Caco-2 (cell line): ENCODE measurements at regions not wholly inside any gene's neighbourhood (a gene's known extent, or its start where the extent isn't known, plus 50 kb on each side); places are given as distances from the start of the nearest gene placed in this dataset.

ENCODE experiments used
- BruUV-seq: library from RNA; stranded (reverse); fragments of 400-500 nt; replicated peaks from 2 replicates; lab custom pipeline; 2021; lab: Mats Ljungman, UMichigan
- CTCF ChIA-PET: fragments of 300-600 bp; sonication (Branson Sonifier 250); formaldehyde crosslinking; loops from one replicate; lab custom pipeline; 2022; ENCODE audit warnings: antibody characterized with exemption; lab: Charles Lee
- POLR2A ChIA-PET: fragments of 300-600 bp; sonication (Branson Sonifier 250); formaldehyde crosslinking; loops from one replicate; lab custom pipeline; 2022; ENCODE audit warnings: antibody characterized with exemption; lab: Charles Lee
- DNase-seq, 2 experiments: peaks; one replicate each; pipeline versions ENCODE4 v3.0.0 to v3.0.0-alpha.2; 2020 to 2022
- H3K27me3 ChIP-seq: replicated peaks from 2 replicates; pipeline ENCODE4 v1.6.0; 2011; ENCODE audit warnings: low read length; ENCODE audit not compliant: control insufficient read depth, insufficient read depth
- H3K36me3 ChIP-seq: 2 replicates; pipeline ENCODE4 v1.5.1; 2011; ENCODE audit warnings: low read length; ENCODE audit not compliant: control insufficient read depth, insufficient read depth
- H3K4me1 ChIP-seq: fragments of 250-450 bp; sonication (Bioruptor Pico); 2 replicates; pipeline ENCODE4 v1.5.1; 2020; ENCODE audit warnings: mild to moderate bottlenecking
- H3K4me3 ChIP-seq: 2 replicates; pipeline ENCODE4 v1.5.1; 2011; ENCODE audit warnings: low read depth, mild to moderate bottlenecking, control low read depth, low read length
- H3K9me3 ChIP-seq: fragments of 250-450 bp; sonication (Bioruptor Pico); 2 replicates; pipeline ENCODE4 v1.5.1; 2020; ENCODE audit warnings: mild to moderate bottlenecking, moderate library complexity
- H3K27ac Mint-ChIP-seq: one replicate; pipeline ENCODE4 v1.8.0; 2022; ENCODE audit warnings: mixed read lengths; ENCODE audit not compliant: unreplicated experiment
- H3K27me3 Mint-ChIP-seq: one replicate; pipeline ENCODE4 v1.8.0; 2022; ENCODE audit warnings: mixed read lengths; ENCODE audit not compliant: insufficient read depth, unreplicated experiment
- H3K36me3 Mint-ChIP-seq: one replicate; pipeline ENCODE4 v1.8.0; 2022; ENCODE audit warnings: mild to moderate bottlenecking, mixed read lengths; ENCODE audit not compliant: insufficient read depth, unreplicated experiment
- H3K4me1 Mint-ChIP-seq: one replicate; pipeline ENCODE4 v1.8.0; 2022; ENCODE audit warnings: low read depth, mixed read lengths; ENCODE audit not compliant: unreplicated experiment
- H3K4me3 Mint-ChIP-seq: one replicate; pipeline ENCODE4 v1.8.0; 2022; ENCODE audit warnings: mild to moderate bottlenecking, moderate library complexity, mixed read lengths; ENCODE audit not compliant: unreplicated experiment
- H3K9me3 Mint-ChIP-seq: one replicate; pipeline ENCODE4 v1.8.0; 2022; ENCODE audit warnings: mixed read lengths; ENCODE audit not compliant: unreplicated experiment
- intact Hi-C: fragments of 100-400 bp; cut with micrococcal nuclease; formaldehyde crosslinking; loops from one replicate; pipeline ENCODE4 v1.10.0; 2022; ENCODE audit not compliant: unreplicated experiment
- TF ChIP-seq, protein P1 (sequence below), 2 experiments: fragments of 200-600 bp in 1 of 2; IDR thresholded peaks; 1 replicate in 1 of 2; 2 replicates in 1 of 2; pipeline versions ENCODE4 v1.5.1 to v1.8.0; 2011 to 2022; ENCODE audit warnings: antibody characterized with exemption in 1 of 2, control low read depth in 1 of 2, inconsistent platforms in 1 of 2, low read depth in 1 of 2, low read length in 1 of 2, mild to moderate bottlenecking in 1 of 2, moderate library complexity in 1 of 2; ENCODE audit not compliant: insufficient read depth in 1 of 2, severe bottlenecking in 1 of 2, unreplicated experiment in 1 of 2

DNA sequence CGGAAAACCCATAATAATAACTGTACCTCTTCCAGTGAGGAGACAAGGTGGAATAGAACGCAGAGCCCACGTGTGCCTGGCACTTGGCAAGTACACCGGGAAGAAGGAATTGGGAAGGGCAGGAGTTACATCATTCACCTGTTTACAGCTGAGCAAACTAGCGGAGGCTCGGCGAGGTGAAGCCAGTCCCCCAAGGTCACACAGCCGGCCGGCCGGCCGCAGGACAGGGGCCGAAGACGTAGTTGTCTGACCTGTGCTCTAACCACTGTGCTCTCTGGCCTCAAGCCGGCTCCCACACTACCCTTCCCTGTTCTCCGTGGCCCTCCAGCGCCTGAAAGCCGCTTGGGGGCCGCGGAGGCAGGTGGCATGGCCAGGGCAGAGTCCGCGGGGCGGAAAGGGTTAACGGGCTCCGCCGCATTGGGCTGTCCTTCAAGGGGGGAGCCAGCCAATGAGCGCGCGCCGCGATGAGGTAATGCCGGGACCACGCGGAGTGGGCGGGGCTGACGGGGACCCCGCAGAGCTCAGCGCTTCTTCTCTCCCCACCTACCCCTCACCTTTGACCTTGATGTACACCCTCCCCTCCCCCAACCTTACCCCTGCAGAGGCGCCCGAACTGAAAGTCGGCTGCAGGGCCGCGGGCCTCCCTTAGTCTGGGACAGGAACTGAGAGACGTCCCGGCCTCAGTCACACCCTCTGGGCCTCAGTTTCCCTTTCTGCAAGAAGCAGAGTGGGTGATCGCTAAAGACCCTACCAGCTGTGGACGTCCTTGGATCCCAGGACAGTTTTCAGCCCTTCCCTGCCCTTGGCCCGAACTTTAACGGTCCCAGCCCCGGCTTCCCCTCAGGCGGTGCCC lies 125.1 kb downstream of the C9orf50 start:
- ChIA-PET CTCF (interaction anchor here (0.7 to 1.7 kb wide), 13 partner anchors 12 to 357 kb away, joined by 3 to 6 read pairs (median 4); partner anchors contain the start of genes IER5L and NTMT1), POLR2A (interaction anchor here (0.5 to 3.6 kb wide), 17 partner anchors 12 to 1219 kb away, joined by 3 to 26 read pairs (median 4); partner anchors contain the start of genes DOLPP1, IER5L and NTMT1)
- no peaks in the 10 kb centered on the region for H3K9me3 ChIP-seq
- H3K27ac Mint-ChIP-seq, result peak overlapping the region; percentile 79
- DNase-seq, result peak; percentile 96 to 98
- H3K9me3 Mint-ChIP-seq, result no peaks in the 10 kb centered on the region
- H3K27me3 Mint-ChIP-seq, result no peaks in the 10 kb centered on the region
- H3K36me3 Mint-ChIP-seq, result peaks cover 39% of the 10 kb centered on the region
- no peaks in the 10 kb centered on the region for H3K36me3 ChIP-seq
- peak overlapping the region; percentile 50 for H3K4me3 ChIP-seq
- BruUV-seq, result no TSS peak
- peak overlapping the region; percentile 75 for H3K4me3 Mint-ChIP-seq
- TF ChIP-seq, protein P1, sequence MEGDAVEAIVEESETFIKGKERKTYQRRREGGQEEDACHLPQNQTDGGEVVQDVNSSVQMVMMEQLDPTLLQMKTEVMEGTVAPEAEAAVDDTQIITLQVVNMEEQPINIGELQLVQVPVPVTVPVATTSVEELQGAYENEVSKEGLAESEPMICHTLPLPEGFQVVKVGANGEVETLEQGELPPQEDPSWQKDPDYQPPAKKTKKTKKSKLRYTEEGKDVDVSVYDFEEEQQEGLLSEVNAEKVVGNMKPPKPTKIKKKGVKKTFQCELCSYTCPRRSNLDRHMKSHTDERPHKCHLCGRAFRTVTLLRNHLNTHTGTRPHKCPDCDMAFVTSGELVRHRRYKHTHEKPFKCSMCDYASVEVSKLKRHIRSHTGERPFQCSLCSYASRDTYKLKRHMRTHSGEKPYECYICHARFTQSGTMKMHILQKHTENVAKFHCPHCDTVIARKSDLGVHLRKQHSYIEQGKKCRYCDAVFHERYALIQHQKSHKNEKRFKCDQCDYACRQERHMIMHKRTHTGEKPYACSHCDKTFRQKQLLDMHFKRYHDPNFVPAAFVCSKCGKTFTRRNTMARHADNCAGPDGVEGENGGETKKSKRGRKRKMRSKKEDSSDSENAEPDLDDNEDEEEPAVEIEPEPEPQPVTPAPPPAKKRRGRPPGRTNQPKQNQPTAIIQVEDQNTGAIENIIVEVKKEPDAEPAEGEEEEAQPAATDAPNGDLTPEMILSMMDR (IDR thresholded peaks at IDR 0.05; ENCODE audit: insufficient read depth in 1 of 2, low read depth in 1 of 2, low read length in 1 of 2, severe bottlenecking in 1 of 2, unreplicated experiment in 1 of 2), result no peak
- H3K4me1 Mint-ChIP-seq, result peaks cover 48% of the 10 kb centered on the region
- H3K4me1 ChIP-seq, result peaks cover 53% of the 10 kb centered on the region
- intact Hi-C loops, result loop anchor here (1.0 to 5.0 kb wide), 3 partner anchors 8 to 101 kb away; no protein-coding TSS in a partner anchor
- H3K27me3 ChIP-seq, result no peaks in the 10 kb centered on the region

DNA sequence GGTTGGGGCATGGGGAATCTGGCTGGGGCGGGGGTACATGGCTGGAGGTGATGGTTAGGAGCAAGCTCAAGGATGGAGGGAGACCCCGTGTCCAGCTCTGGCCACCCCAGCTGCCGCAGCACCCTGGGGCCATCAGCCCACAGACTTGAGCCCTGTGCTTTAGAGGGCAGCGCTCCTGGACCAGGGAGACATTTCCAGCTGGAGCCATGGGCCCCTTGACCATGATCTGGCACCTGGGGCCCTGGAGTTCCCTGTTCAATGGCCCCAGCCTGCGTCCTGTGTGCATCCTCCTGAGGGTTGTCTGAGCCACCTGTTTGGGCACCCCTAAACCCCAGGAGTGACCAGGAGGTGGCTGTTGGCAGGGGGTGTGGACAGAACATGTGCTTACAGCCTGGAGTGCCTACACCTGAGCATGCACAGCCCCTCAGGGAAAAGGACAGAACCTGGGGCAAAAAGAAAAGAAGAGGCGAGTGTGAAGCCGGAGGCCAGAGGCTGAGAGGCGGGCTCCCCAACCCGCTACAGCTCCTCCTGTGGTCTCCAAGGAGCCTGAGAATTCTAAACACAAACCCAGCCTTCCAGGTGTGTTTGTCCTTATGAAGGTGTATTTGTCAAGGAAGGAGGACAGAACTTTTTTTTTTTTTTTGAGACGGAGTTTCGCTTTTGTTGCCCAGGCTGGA lies 126.7 kb downstream of the C9orf50 start:
- Mint-ChIP-seq H3K4me3 (peak overlapping the region; percentile 75), H3K4me1 (peaks cover 52% of the 10 kb centered on the region), H3K9me3 (no peaks in the 10 kb centered on the region), H3K36me3 (peaks cover 38% of the 10 kb centered on the region), H3K27me3 (no peaks in the 10 kb centered on the region), H3K27ac (peak overlapping the region; percentile 79)
- H3K27me3 ChIP-seq, result no peaks in the 10 kb centered on the region
- H3K4me1 ChIP-seq, result peaks cover 55% of the 10 kb centered on the region
- H3K36me3 ChIP-seq, result no peaks in the 10 kb centered on the region
- no peaks in the 10 kb centered on the region for H3K9me3 ChIP-seq
- ChIA-PET POLR2A (interaction anchor here (0.6 to 3.6 kb wide), 6 partner anchors 11 to 362 kb away, joined by 3 to 26 read pairs (median 3); no protein-coding TSS in a partner anchor), CTCF (interaction anchor here (0.6 to 1.6 kb wide), 6 partner anchors 34 to 362 kb away, joined by 3 to 6 read pairs (median 3); partner anchors contain the start of gene IER5L)
- H3K4me3 ChIP-seq, result no peak overlapping the region
- intact Hi-C loops, result no loop called here
- BruUV-seq, result no TSS peak
- peak; percentile 66 to 68 for DNase-seq
- TF ChIP-seq, protein P1 (IDR thresholded peaks at IDR 0.05; ENCODE audit: insufficient read depth in 1 of 2, low read depth in 1 of 2, low read length in 1 of 2, severe bottlenecking in 1 of 2, unreplicated experiment in 1 of 2), result no peak

DNA sequence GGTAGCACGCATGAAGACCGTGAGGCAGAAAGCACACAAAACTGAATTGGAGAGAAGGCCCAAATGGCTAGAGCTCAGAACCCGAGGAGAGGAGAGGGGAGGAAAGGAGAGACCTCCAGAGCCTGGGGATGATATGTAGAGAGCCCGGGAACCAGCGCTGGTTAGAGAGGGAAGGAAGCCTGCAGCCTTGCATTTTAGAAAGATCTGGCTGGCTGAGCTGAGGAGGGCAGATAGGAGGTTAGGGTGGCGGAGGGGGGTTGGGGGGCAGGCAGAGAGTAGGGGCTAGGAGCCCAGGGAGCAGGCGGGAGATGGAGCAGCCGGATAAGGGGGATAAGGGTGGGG lies 127.2 kb downstream of the C9orf50 start:
- ChIA-PET POLR2A (interaction anchor here (0.6 to 0.9 kb wide), 3 partner anchors 11 to 315 kb away, joined by 5 to 9 read pairs (median 6); no protein-coding TSS in a partner anchor), CTCF (interaction anchor here (1.6 kb wide), 1 partner anchor 33 kb away, joined by 3 read pairs; no protein-coding TSS in a partner anchor)
- Histone ChIP-seq H3K27me3 (no peaks in the 10 kb centered on the region), H3K36me3 (no peaks in the 10 kb centered on the region), H3K4me1 (peaks cover 55% of the 10 kb centered on the region), H3K9me3 (no peaks in the 10 kb centered on the region), H3K4me3 (no peak overlapping the region)
- DNase-seq, result no peak
- no peaks in the 10 kb centered on the region for H3K27me3 Mint-ChIP-seq
- H3K4me3 Mint-ChIP-seq, result peak overlapping the region; percentile 19
- no TSS peak for BruUV-seq
- intact Hi-C loops, result no loop called here
- H3K4me1 Mint-ChIP-seq, result peaks cover 49% of the 10 kb centered on the region
- TF ChIP-seq, protein P1 (IDR thresholded peaks at IDR 0.05; ENCODE audit: insufficient read depth in 1 of 2, low read depth in 1 of 2, low read length in 1 of 2, severe bottlenecking in 1 of 2, unreplicated experiment in 1 of 2), result no peak
- peak overlapping the region; percentile 75 for H3K27ac Mint-ChIP-seq
- no peaks in the 10 kb centered on the region for H3K9me3 Mint-ChIP-seq
- H3K36me3 Mint-ChIP-seq, result peaks cover 44% of the 10 kb centered on the region
